ENCODE measurements at regions not wholly inside any gene's neighbourhood (a gene's known extent, or its start where the extent isn't known, plus 50 kb on each side); places are given as distances from the start of the nearest gene placed in this dataset.

DNA sequence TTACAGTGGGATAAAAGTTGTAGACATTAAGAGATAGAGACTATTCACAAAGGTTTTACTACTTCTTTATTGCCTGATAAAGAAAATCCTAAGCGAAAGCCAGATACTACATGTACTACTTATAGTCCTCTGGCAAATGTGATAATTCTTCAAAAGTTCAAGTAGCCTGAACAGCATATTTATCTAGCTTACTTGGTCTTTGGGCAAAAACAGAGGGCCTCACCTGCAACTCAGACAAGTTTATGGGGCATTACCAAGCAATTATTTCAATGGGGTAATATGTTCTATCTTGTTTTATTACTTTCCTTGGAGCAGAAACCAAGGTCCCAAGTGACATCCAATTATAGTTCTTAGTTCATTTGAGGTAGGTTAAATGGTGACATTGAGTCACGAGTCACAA is 390.1 kb upstream of the ARHGEF26 start:
- TF ChIP-seq CTCF (IDR thresholded peaks at IDR 0.05) (no peak), EP300 (IDR thresholded peaks at IDR 0.05) (no peak), POLR2A (IDR thresholded peaks at IDR 0.05; ENCODE audit: low read length) (no peak), HOXB13 (CRISPR knock-in tag; IDR thresholded peaks at IDR 0.05; ENCODE audit: low read depth) (no peak), USF2 (IDR thresholded peaks at IDR 0.05) (no peak), RAD21 (conservative IDR thresholded peaks at IDR 0.05 in 1 of 2, IDR thresholded peaks at IDR 0.05 in 1 of 2) (no peak), EHF (CRISPR knock-in tag; IDR thresholded peaks at IDR 0.05) (no peak), FOXS1 (CRISPR knock-in tag; IDR thresholded peaks at IDR 0.05) (no peak)

All from A549 (cell line).